ENCODE measurements at regions not wholly inside any gene's neighbourhood (a gene's known extent, or its start where the extent isn't known, plus 50 kb on each side); places are given as distances from the start of the nearest gene placed in this dataset.

DNA sequence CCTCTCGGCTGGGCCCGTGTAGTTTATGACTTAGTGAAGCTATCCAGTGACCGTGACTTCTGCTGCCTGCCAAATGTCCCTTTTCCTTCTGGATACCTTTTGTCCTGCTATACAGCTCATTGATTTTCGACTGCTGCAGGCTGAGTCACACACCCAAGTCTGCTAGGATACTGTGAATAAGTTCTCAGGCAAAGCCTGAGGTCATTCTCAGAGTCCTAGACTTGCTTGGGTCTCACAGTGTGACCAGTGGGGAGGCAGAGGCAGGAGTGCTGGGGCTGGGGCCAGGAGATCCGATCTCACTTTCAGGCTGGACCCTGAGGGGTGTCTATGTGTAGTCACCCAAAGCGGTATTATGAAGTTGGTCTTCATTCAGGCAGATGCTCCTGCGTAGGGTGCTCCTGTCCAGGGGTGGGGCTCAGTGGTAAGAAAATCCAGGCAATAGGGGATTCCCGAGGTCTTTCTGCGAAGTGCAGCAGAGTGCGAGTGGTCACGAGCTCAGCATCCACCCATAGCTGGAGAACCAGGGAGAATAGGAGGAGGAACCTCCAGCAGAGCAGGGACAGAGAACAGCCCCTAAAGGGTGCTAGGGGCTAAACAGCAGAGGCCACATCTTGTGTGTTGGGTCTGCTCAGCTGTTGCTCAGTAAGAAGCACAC is 268.6 kb upstream of the NCKAP5 start:
- H3K36me3 ChIP-seq (ENCODE audit: insufficient read depth, low read depth, low read length): no peaks in the 10 kb centered on the region
- H3K27me3 ChIP-seq (ENCODE audit: insufficient read depth, low read length): no peaks in the 10 kb centered on the region
- no peak overlapping the region for H3K9ac ChIP-seq (ENCODE audit: low read depth, low read length)
- H3K27ac ChIP-seq (ENCODE audit: low read length): no peak overlapping the region
- H3K9me3 ChIP-seq (ENCODE audit: insufficient read depth, low read depth, low read length): no peaks in the 10 kb centered on the region
- no peak overlapping the region for H3K4me3 ChIP-seq (ENCODE audit: low read length)
- no peaks in the 10 kb centered on the region for H3K4me1 ChIP-seq (ENCODE audit: insufficient read depth, low read length)

DNA sequence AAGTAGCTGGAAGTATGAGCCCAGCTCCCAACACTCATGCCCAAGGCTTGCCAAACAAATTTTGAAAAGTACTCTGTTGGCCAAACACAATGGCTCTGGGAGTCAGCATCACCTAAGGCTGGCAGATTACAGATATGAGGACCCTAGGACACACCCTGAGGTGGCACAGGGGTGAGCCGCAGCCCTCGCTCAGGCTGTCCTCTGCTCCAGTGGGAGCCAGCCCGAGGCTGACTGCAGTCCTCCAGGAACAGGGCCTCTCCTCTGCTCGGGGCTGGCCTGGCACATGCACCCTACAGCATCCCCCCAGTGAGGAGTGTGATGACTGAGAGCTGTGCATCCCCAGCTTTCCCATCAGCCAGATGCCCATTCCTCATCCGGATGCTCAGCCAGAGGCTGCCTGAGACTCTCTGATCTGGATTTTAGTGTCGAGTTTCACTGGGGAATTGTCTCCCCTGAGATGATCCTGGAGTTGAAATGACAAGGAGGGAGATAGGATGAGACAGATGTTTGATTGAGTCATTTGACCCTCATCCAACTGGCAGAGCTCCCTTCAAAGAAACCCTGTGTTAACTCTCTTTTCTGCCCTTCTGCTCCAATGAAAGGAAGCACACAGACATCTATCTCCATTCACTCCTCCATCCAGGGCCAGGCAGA is 269.3 kb upstream of the NCKAP5 start:
- no peak overlapping the region for H3K27ac ChIP-seq (ENCODE audit: low read length)
- no peaks in the 10 kb centered on the region for H3K36me3 ChIP-seq (ENCODE audit: insufficient read depth, low read depth, low read length)
- H3K4me1 ChIP-seq (ENCODE audit: insufficient read depth, low read length): no peaks in the 10 kb centered on the region
- H3K9ac ChIP-seq (ENCODE audit: low read depth, low read length): no peak overlapping the region
- no peaks in the 10 kb centered on the region for H3K27me3 ChIP-seq (ENCODE audit: insufficient read depth, low read length)
- H3K9me3 ChIP-seq (ENCODE audit: insufficient read depth, low read depth, low read length): no peaks in the 10 kb centered on the region
- H3K4me3 ChIP-seq (ENCODE audit: low read length): no peak overlapping the region

DNA sequence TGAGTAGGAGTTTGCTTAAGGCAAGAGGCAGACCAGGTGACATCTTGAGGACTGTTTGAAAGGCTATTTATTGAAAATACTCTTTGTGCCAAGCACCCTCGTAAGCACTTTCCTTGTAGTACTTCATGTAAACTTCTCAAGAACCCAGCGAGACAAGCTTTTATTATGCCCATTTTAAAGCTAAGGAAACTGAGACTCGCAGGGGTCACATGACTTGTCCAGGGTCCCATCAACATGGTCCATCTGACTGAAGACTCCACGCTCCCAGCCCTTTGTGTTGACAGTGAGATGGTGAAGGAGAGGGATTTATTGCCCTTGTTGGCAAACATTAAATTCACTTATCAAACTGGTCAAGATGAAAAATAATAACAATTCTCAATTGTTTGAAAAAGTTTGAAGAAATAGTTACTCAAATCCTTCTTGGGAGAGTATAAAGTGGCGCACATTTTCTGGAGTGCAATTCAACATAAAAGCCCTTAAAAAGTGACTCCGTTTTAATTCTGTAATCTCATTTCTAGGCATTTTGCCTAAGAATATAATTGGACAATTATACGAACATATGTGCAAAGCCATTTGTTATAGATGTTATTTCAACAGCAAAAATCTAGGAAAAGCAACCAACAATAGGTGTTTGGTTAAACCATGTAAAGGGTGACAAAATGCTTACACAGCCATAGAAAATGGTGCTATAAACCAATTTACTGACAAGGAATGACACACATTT is 270.5 kb upstream of the NCKAP5 start:
- no peaks in the 10 kb centered on the region for H3K36me3 ChIP-seq (ENCODE audit: insufficient read depth, low read depth, low read length)
- H3K27ac ChIP-seq (ENCODE audit: low read length): no peak overlapping the region
- H3K9ac ChIP-seq (ENCODE audit: low read depth, low read length): no peak overlapping the region
- no peak overlapping the region for H3K4me3 ChIP-seq (ENCODE audit: low read length)
- no peaks in the 10 kb centered on the region for H3K27me3 ChIP-seq (ENCODE audit: insufficient read depth, low read length)
- no peaks in the 10 kb centered on the region for H3K9me3 ChIP-seq (ENCODE audit: insufficient read depth, low read depth, low read length)
- H3K4me1 ChIP-seq (ENCODE audit: insufficient read depth, low read length): no peaks in the 10 kb centered on the region

DNA sequence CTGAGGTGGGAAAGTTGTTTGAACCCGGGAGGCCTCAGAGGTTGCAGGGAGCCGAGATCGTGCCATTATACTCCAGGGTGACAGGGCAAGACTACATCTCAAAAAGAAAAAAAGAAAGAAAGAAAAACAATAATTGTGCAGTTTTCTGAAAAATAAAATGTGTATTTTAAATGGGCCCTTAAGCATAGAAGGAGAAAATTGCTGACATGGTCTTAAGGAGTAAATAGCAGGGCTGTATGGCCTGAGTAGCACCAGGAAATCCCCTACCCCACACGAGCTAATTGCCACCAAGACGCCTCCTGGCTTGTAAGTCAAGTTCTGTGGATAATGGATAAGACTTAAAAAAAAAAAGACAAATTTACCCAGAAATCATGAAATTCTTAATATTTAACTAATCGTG is 271.4 kb upstream of the NCKAP5 start:
- Histone ChIP-seq H3K9me3 (ENCODE audit: insufficient read depth, low read depth, low read length) (no peaks in the 10 kb centered on the region), H3K36me3 (ENCODE audit: insufficient read depth, low read depth, low read length) (no peaks in the 10 kb centered on the region), H3K4me3 (ENCODE audit: low read length) (no peak overlapping the region), H3K27ac (ENCODE audit: low read length) (no peak overlapping the region), H3K4me1 (ENCODE audit: insufficient read depth, low read length) (no peaks in the 10 kb centered on the region), H3K27me3 (ENCODE audit: insufficient read depth, low read length) (no peaks in the 10 kb centered on the region), H3K9ac (ENCODE audit: low read depth, low read length) (no peak overlapping the region)

DNA sequence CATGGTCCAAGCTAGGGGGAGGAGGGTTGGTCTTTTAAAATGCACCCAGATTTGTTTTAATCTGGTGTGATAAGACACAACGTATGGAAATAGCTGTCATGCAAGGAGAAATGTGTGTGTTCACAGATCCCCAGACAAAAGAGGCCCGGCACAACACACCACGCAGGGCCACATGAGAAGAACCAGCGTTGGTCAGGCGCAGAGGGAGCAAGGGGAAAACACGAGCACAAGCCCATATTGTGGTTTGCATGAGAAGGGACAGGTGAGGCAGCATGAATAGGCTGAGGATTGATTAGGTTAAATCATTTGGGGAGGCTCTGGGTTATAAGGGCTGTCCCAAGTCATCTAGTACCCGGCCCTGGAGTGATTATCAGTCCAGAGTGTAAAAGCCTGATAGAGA is 272.5 kb upstream of the NCKAP5 start:
- Histone ChIP-seq H3K27ac (ENCODE audit: low read length) (no peak overlapping the region), H3K4me1 (ENCODE audit: insufficient read depth, low read length) (no peaks in the 10 kb centered on the region), H3K9me3 (ENCODE audit: insufficient read depth, low read depth, low read length) (no peaks in the 10 kb centered on the region), H3K27me3 (ENCODE audit: insufficient read depth, low read length) (no peaks in the 10 kb centered on the region), H3K9ac (ENCODE audit: low read depth, low read length) (no peak overlapping the region), H3K4me3 (ENCODE audit: low read length) (no peak overlapping the region), H3K36me3 (ENCODE audit: insufficient read depth, low read depth, low read length) (no peaks in the 10 kb centered on the region)

DNA sequence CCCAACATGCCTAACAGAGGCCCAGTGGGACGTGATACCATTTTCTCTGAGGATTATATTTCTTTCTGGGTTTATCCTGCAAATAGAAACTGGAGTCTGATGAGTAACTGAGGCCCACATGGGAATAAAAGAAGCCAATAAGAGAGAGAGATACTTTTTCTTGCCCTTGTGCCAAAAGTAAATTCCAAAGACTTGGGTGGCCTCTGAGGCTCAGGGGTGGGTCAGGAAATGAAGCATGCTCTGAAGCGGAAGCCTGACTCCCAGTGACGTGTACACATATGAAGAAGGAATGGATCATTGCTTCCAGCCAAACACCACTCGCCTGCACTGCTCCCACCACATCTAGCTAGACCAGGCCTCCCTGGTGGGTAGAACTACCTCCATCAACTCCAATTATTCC is 273.6 kb upstream of the NCKAP5 start:
- Histone ChIP-seq H3K4me1 (ENCODE audit: insufficient read depth, low read length) (no peaks in the 10 kb centered on the region), H3K27ac (ENCODE audit: low read length) (no peak overlapping the region), H3K27me3 (ENCODE audit: insufficient read depth, low read length) (no peaks in the 10 kb centered on the region), H3K9ac (ENCODE audit: low read depth, low read length) (no peak overlapping the region), H3K9me3 (ENCODE audit: insufficient read depth, low read depth, low read length) (no peaks in the 10 kb centered on the region), H3K36me3 (ENCODE audit: insufficient read depth, low read depth, low read length) (no peaks in the 10 kb centered on the region), H3K4me3 (ENCODE audit: low read length) (no peak overlapping the region)

DNA sequence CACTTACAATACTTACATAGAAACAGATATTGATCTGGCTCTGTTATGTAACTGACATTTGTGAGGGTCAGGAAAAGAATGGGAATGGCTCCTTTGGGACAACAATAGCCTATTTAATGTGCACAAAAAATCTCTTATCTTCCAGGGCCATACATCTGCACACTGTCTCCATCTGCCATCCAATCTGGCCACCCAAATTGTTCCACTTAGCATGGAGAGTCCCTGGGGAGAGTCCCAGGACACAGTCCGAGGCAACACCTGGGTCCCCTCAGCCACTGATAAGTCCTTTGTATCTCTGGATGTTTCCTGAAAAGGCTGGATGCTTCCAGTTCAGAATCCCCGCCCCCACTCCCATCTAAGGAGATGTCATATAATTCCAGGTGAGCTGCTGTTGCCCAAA is 274.2 kb upstream of the NCKAP5 start:
- Histone ChIP-seq H3K36me3 (ENCODE audit: insufficient read depth, low read depth, low read length) (no peaks in the 10 kb centered on the region), H3K27ac (ENCODE audit: low read length) (no peak overlapping the region), H3K9me3 (ENCODE audit: insufficient read depth, low read depth, low read length) (no peaks in the 10 kb centered on the region), H3K4me1 (ENCODE audit: insufficient read depth, low read length) (no peaks in the 10 kb centered on the region), H3K9ac (ENCODE audit: low read depth, low read length) (no peak overlapping the region), H3K4me3 (ENCODE audit: low read length) (no peak overlapping the region), H3K27me3 (ENCODE audit: insufficient read depth, low read length) (no peaks in the 10 kb centered on the region)

DNA sequence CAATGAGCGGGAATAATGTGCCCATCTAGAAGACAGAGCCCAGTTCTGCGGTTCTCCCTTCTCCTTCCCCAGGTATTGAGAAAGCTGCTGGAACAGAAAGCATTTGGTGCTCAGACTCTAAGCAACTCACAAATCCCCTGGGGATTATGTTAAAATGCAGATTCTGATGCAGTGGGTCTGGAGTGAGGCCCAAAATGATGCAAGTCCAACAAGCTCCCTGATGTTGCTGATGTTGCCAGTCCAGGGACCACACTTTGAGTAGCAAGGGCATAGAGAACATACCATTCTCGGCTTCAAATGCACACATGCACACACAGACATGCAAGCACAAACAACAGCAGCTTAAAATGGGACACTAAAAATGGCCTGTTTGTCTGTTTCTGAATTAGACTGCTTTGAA is 274.8 kb upstream of the NCKAP5 start:
- H3K27me3 ChIP-seq (ENCODE audit: insufficient read depth, low read length): no peaks in the 10 kb centered on the region
- no peak overlapping the region for H3K4me3 ChIP-seq (ENCODE audit: low read length)
- no peaks in the 10 kb centered on the region for H3K9me3 ChIP-seq (ENCODE audit: insufficient read depth, low read depth, low read length)
- H3K4me1 ChIP-seq (ENCODE audit: insufficient read depth, low read length): no peaks in the 10 kb centered on the region
- H3K9ac ChIP-seq (ENCODE audit: low read depth, low read length): no peak overlapping the region
- H3K36me3 ChIP-seq (ENCODE audit: insufficient read depth, low read depth, low read length): no peaks in the 10 kb centered on the region
- H3K27ac ChIP-seq (ENCODE audit: low read length): no peak overlapping the region

DNA sequence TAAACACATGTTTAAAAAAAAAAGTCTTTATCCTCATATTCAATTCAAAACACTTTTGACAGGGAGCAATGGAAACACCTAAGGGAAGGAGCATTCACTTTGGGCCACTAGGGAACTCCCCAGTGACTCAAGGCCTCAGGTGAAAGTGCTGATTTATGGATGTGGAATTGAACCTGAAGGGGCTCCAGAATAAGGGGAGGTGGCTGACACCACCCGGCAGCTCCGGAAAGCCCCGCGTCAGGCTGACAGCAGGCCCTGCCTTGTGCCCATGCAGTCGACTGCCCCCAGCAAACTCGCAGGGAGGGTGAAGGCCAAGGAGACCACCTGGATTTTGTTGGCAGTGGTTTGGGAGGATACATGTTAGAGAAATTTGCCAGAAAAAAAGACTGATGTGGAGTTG is 275.3 kb upstream of the NCKAP5 start:
- Histone ChIP-seq H3K27me3 (ENCODE audit: insufficient read depth, low read length) (no peaks in the 10 kb centered on the region), H3K4me1 (ENCODE audit: insufficient read depth, low read length) (no peaks in the 10 kb centered on the region), H3K9me3 (ENCODE audit: insufficient read depth, low read depth, low read length) (no peaks in the 10 kb centered on the region), H3K4me3 (ENCODE audit: low read length) (no peak overlapping the region), H3K9ac (ENCODE audit: low read depth, low read length) (no peak overlapping the region), H3K27ac (ENCODE audit: low read length) (no peak overlapping the region), H3K36me3 (ENCODE audit: insufficient read depth, low read depth, low read length) (no peaks in the 10 kb centered on the region)

DNA sequence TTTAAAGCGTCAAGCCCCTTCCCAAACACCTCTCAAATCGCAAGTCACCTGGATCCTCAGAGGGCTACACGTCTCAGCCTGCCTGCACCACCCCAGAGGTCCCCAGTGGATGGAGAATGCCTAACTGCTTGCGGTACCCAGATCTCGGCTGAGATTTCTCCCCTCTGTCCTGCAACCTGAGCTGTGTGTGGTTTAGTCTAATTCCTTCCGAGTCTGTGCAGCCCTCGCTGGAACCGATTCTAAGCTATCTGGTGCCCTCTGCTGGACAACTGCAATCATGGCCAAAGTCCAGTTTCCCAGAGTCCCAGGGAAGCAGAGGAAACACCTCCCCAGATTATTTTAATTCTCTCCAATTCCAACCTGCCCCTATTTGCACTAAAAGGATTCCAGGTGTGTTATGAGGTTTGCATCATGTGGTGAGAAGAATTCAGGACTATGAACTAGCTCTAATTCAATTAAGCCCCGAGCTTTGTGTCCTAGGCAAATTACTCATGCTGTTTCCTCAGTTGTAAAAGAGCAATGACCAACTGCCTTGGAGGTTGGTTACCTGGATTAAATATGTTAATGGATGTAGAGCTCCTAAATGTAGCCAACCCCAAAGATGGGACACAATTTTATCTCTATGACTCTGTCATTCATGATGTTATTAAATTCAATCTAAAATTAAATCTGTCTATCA is 276.1 kb upstream of the NCKAP5 start:
- no peaks in the 10 kb centered on the region for H3K27me3 ChIP-seq (ENCODE audit: insufficient read depth, low read length)
- H3K9ac ChIP-seq (ENCODE audit: low read depth, low read length): no peak overlapping the region
- no peaks in the 10 kb centered on the region for H3K9me3 ChIP-seq (ENCODE audit: insufficient read depth, low read depth, low read length)
- H3K36me3 ChIP-seq (ENCODE audit: insufficient read depth, low read depth, low read length): no peaks in the 10 kb centered on the region
- H3K4me3 ChIP-seq (ENCODE audit: low read length): no peak overlapping the region
- no peaks in the 10 kb centered on the region for H3K4me1 ChIP-seq (ENCODE audit: insufficient read depth, low read length)
- no peak overlapping the region for H3K27ac ChIP-seq (ENCODE audit: low read length)

DNA sequence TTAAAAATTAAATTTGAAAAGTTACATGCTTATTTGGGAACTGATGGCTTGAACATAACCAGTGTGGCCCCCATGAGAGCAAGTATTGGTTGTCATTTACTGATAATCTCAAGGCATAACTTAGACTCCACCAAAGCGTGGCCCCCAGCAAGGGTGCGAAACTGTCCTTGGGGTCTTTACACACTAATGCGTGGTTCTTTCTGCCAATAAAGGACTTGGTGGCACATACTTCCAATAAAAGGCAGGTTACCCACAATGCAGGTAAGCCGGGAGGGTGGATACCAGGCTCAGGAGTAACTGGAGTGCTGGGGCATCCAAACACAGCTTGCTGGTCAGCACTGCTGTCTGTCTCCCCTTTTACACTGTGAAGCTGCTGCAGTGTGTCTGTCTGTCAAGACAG is 278.2 kb upstream of the NCKAP5 start:
- Histone ChIP-seq H3K4me3 (ENCODE audit: low read length) (no peak overlapping the region), H3K27me3 (ENCODE audit: insufficient read depth, low read length) (no peaks in the 10 kb centered on the region), H3K9me3 (ENCODE audit: insufficient read depth, low read depth, low read length) (no peaks in the 10 kb centered on the region), H3K36me3 (ENCODE audit: insufficient read depth, low read depth, low read length) (no peaks in the 10 kb centered on the region), H3K4me1 (ENCODE audit: insufficient read depth, low read length) (no peaks in the 10 kb centered on the region), H3K9ac (ENCODE audit: low read depth, low read length) (no peak overlapping the region), H3K27ac (ENCODE audit: low read length) (no peak overlapping the region)

DNA sequence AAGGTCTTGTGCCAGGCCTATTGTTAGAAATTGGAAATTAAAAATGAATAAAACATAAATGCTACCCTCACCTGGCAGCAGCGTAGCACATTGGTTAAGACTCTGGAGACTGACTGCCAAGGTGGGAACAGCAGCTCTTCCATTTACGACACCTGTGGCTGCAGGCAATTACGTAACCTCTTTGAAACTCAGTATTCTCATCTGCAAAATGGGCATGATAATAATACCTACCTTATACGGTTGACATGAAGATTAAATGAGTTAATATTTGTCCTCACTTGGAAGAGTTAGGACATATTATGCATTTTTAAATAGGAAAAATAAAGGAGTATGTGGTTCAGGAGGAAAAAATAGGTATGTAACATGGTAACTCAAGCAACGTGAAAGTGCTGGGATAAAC is 279.3 kb upstream of the NCKAP5 start:
- no peak overlapping the region for H3K27ac ChIP-seq (ENCODE audit: low read length)
- no peaks in the 10 kb centered on the region for H3K36me3 ChIP-seq (ENCODE audit: insufficient read depth, low read depth, low read length)
- H3K27me3 ChIP-seq (ENCODE audit: insufficient read depth, low read length): no peaks in the 10 kb centered on the region
- H3K9ac ChIP-seq (ENCODE audit: low read depth, low read length): no peak overlapping the region
- H3K9me3 ChIP-seq (ENCODE audit: insufficient read depth, low read depth, low read length): no peaks in the 10 kb centered on the region
- H3K4me3 ChIP-seq (ENCODE audit: low read length): no peak overlapping the region
- H3K4me1 ChIP-seq (ENCODE audit: insufficient read depth, low read length): no peaks in the 10 kb centered on the region
